ENCODE measurements at regions not wholly inside any gene's neighbourhood (a gene's known extent, or its start where the extent isn't known, plus 50 kb on each side); places are given as distances from the start of the nearest gene placed in this dataset.
A peak's percentile ranks its signal among the peaks of the same experiment; 100 is the strongest.
"Not testable (repeated sequence)": the region's sequence is repeated elsewhere in the genome, so short reads cannot be mapped to it uniquely, and the experiment has no call there.

GRCh38 chr1:83508485-83509151, 490.3 kb downstream of the TTLL7 start:
- peak; percentile 37 for DNase-seq

DNA sequence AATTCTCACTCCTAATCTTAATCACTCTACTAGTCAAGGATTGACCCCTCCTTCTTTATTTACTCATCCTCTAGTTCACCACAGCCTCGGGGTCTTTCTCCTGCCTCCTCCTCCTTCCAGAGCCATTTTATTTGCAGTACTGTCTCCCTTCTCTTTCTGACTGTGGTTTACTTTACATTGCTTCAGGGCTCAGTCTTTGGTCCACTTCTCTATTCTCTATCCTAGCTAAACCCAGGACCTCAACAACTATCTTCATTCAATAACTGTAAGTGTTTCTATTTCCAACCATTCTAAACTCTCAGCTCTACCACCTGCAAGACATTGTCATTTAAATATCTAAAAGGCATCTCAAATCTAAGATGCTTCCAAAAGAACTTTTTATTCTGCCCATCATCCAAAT, 493.8 kb downstream of the TTLL7 start:
- no peak for DNase-seq

DNA sequence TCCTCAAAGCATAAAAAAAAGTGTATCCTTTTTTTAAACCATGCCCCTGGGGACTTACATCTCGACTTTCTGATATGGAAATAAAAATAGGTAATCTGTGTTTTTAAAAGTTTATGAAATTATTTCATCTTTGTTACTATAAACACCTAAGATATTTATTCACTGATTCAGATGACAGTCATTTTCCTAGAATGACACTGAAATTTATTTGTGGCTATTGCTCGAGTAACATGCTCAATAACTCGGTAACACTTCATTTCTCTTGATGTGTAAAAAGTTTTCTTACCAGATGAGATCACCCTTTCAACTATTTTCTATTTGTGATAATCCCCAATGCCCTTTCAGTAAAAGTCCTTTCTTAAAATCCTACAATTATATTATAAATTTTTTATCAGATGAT, 495.8 kb downstream of the TTLL7 start:
- DNase-seq = no peak

DNA sequence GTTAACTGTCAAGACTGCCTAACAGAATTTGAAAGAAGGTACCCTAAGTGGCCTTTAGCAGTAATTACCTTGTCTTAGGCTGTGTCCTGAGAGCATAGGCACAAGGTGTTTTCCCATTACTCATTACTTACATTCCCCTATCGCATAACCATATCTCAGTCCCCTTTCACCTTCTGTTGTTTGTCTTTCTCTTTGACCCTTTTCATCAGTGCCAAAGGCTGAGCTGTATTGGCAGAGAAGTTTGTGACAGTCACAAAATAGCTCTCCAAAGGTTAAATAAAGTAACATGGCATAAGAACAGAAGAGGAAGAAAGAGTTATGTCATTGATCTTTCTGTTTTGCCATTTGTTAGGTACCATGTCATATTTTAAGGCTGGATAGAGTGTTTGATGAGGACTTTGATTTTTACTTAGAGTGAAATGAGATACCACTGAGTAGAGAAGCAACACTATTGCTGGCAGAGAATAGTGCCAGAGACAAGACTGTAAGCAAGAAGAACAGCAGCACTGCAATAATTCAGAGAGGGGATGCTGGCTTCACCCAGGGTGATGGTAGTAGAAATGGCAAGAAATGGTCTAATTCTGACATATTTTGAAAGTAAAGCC, 497.8 kb downstream of the TTLL7 start:
- no peak for DNase-seq

DNA sequence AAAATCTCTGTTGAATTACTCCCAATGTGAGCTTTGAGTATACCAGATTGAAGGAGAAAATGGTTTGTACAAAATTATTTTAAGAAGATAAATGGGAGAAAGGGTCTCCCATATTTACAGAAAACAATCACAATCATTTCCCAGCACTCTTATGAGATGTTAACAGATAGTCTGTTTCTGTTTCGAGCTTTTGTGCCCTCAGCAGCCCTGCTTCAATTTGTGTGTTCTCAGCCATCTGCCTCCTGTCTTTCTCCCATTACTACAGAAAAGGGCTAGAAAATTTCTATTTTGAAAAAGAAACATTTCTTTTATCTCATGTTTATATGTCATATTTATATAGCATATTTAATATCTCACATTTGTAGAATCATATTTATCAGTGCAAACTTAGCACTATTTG, 498.4 kb downstream of the TTLL7 start:
- DNase-seq = no peak

DNA sequence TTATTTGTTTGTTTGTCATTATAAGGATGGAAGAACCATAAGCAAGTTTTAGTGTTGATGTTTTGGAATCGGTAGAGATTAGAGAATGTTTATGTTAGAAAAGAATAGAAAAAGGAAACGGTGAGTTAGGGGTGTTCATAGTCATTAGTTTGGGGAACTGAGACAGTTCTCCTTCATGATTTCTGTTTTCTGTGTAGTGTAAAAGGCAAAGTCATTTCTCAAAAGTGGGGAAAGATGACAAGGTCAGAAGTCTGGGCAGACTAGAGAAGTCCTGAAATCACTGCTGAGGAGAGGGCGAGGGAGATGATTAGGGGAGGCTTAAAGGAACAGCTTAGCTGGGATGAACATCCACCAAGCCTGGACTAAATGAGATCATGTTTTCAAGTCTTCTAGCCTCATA, 498.9 kb downstream of the TTLL7 start:
- no peak for DNase-seq

- DNase-seq = no peak
Observed at GRCh38 chr1:83497563-83497962, 501.4 kb downstream of the TTLL7 start.

GRCh38 chr1:83495560-83495959, 503.4 kb downstream of the TTLL7 start:
- DNase-seq = no peak

- DNase-seq = no peak
Observed at GRCh38 chr1:83493633-83494032, 505.3 kb downstream of the TTLL7 start.

DNA sequence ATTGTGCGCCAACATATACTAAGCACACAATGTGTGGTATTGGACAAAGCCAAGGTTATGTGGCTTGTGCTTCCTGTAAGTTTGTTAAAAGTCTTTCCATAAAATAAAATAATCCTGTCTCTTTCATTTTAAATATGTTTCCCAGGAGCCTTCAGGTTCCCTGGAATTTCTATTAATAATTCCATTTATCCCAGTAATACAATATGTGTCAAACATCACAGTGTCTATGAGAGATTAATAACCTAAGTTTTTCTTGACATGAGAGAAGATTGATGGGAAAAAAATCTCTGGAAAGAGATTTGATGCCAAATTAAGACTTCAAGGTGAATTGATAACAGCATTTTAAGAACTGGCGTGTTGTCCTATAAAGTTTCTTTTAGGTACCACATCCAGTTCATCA, 507.0 kb downstream of the TTLL7 start:
- DNase-seq = no peak

DNA sequence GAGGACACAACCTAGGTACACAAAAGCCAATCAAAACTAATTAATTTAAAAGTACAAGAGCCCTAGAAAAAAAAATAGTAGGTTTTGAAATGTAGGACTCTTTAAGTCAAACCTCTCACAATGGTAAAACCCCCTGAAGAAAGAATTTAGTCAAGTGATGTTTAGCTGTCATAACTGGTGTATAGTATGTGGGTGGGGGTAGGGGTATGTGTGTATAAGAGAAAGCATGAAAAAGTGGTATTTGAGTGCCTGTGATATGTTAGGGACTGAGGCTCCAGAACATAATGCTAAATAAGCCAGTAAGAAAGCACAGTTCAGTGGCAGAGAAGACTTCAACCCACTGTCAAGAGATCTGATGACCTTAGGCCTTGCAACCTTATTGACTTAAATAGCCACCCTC, 507.9 kb downstream of the TTLL7 start:
- no peak for DNase-seq

GRCh38 chr1:83488105-83488504, 510.8 kb downstream of the TTLL7 start:
- peak; percentile 2 for DNase-seq

GRCh38 chr1:83487460-83487859, 511.5 kb downstream of the TTLL7 start:
- DNase-seq = not testable (repeated sequence)

- DNase-seq = not testable (repeated sequence)
Observed at GRCh38 chr1:83485314-83486019, 513.5 kb downstream of the TTLL7 start.

GRCh38 chr1:83481284-83481683, 517.6 kb downstream of the TTLL7 start:
- not testable (repeated sequence) for DNase-seq

DNA sequence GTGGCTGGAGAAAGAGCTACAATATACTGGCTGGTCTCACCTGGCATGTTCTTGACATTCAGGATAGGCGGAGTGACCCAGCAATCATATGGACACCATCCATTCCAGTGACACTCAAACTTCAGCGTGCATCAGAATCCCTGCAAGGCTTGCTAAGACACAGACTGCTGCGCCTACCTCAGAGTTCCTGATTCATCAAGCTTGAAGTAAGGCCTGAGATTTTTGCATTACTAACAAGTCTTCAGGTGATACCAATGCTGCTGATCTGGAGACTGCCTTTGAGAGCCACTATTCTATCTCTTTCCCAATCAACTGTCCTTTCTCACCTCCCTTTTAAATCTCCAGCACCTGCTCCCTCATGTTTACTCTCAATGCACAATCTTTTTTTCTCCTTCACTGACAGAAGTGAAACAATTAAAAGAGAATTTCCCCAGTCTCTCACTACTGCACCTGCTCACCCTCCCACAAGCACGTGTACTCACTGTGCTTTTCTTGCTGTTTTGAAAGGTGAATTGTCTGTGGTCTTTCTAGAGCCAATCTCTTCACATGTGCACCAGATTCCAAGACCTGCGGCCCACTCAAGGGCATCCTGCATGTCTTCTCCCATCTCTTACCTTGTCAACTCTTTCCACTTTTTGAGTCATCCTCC, 519.2 kb downstream of the TTLL7 start:
- DNase-seq = not testable (repeated sequence)

- DNase-seq = not testable (repeated sequence)
Observed at GRCh38 chr1:83478127-83478526, 520.8 kb downstream of the TTLL7 start.

GRCh38 chr1:83476518-83476917, 522.4 kb downstream of the TTLL7 start:
- DNase-seq = peak; percentile 1

DNA sequence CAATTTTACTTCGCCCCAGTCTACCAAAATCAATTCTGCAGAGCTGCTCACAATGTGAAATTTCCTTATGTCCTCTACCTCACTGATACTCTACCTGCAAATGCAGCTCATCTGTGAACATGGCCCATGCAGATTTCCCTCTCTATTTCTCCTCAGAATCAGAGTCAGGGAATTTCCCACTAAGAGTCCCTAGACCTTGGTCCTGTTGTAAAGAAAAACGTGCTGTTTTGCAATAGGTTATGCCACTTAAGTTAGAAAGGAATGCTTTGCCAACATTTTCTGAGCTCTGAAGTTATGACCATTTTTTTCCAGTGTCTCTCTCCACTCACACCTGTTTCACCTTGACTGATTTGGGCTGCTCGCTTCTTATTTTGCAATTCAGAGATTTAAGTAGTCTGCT, 524.0 kb downstream of the TTLL7 start:
- not testable (repeated sequence) for DNase-seq

DNA sequence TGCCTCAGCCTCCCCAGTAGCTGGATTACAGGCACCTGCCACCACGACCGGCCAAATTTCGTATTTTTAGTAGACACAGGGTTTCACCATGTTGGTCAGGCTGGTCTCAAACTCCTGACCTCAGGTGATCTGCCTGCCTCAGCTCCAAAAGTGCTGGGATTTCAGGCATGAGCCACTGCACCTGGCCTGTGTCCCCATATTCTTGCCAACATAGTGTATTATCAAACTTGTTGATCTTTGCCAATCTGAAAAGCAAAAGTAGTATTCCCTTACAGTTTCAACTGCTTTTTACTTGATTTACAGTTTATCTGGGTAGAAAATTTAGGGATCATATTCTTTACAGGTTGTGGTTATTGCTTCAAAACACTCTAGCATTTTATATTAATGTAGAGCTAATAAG, 524.9 kb downstream of the TTLL7 start:
- not testable (repeated sequence) for DNase-seq

GRCh38 chr1:83472066-83472465, 526.9 kb downstream of the TTLL7 start:
- DNase-seq = not testable (repeated sequence)

GRCh38 chr1:83471272-83471671, 527.7 kb downstream of the TTLL7 start:
- DNase-seq = not testable (repeated sequence)

DNA sequence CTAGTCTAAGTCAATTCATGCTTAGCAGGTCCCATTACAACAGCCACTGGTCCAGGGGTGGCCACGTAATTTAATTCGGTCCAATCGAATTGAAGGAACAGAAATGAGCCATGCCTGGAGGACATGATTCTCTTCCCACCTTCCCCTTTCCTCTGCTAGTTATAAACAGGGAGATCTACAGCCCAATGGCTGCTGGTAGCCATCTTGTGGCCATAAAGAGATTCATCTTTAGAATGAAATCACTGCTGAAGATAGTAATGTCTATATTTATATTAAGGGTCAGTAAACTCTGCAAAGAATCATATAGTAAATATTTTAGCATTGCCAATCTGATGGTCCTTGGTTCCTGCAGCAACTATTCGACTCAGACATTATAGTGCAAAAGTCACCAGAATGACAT, 530.6 kb downstream of the TTLL7 start:
- not testable (repeated sequence) for DNase-seq

Data from stimulated activated CD4-positive, alpha-beta T cell treated with anti-CD3 and anti-CD28 coated beads, Interleukin-1b, Interleukin-23, amount 100 ng/mL, for 48 hours (primary cell).